ENCODE measurements at regions not wholly inside any gene's neighbourhood (a gene's known extent, or its start where the extent isn't known, plus 50 kb on each side); places are given as distances from the start of the nearest gene placed in this dataset.
"Not testable (repeated sequence)": the region's sequence is repeated elsewhere in the genome, so short reads cannot be mapped to it uniquely, and the experiment has no call there.

DNA sequence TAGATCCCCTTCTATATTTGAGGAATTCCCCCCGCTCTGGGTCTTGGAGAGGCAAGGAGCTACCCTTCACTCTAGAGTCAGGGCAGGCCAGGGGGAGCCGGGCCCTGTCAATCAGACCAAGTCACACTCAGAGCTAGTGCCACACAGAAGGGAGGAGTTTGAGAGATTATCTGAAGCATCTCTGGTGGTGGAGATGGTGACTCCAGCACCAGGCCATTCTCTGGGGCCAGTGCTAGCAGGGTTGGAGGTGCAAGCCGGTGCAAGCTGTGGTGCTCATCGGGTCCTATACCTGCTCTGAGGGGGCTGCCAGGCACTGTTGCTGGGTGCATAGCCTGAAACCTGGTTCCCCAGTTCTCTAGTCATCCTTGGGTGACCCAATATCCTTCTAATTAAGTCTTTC is 201.2 kb downstream of the COPRS start:
- in situ Hi-C loops (cut with HindIII; ENCODE audit: low pct_unique_long_range_greater_than_20kb, low sequenced_read_pairs) = no loop called here
- DNase-seq (ENCODE audit: low read depth) = no peak

DNA sequence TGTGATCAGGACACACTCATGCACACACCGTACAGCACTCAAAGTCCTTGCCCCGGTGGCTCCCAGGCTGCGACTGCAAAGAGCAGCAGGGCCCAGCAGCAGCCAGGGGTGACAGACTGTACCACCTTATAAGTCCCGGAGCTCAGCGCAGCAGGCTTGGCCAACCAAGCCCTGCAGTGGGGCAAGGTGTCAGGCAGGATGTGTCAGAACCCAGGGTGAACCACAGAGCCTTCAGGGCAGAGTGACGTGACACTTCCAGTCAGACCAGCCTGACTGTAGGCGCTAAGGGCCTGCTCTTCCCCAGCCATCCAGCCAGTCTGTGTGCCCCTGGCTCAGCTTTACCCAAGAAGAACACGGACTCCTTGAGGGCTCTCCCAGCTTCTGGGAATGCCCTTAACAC is 204.1 kb downstream of the COPRS start:
- no peak for DNase-seq (ENCODE audit: low read depth)
- in situ Hi-C loops (cut with HindIII; ENCODE audit: low pct_unique_long_range_greater_than_20kb, low sequenced_read_pairs) = no loop called here

DNA sequence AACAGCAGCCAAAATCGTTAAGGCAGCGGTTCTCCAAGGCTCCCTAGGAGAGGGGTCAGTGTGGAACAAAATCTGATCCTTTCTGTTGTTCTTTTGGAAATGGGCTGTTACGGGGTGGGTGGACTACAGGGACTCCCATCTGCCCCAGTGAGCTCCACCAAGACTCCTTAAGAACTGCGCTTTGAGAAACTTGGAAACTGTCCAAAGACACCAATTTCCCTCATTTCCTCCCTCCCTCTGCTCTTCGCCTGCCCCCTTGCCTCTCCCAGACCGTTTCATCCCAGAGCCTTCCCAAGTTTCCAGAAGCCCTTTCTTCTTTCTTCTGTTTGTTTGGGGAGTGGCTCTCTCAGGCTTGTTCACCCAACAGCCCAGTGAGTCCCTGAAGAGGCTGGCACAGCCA is 205.4 kb downstream of the COPRS start:
- DNase-seq (ENCODE audit: low read depth) = no peak
- in situ Hi-C loops (cut with HindIII; ENCODE audit: low pct_unique_long_range_greater_than_20kb, low sequenced_read_pairs) = no loop called here

DNA sequence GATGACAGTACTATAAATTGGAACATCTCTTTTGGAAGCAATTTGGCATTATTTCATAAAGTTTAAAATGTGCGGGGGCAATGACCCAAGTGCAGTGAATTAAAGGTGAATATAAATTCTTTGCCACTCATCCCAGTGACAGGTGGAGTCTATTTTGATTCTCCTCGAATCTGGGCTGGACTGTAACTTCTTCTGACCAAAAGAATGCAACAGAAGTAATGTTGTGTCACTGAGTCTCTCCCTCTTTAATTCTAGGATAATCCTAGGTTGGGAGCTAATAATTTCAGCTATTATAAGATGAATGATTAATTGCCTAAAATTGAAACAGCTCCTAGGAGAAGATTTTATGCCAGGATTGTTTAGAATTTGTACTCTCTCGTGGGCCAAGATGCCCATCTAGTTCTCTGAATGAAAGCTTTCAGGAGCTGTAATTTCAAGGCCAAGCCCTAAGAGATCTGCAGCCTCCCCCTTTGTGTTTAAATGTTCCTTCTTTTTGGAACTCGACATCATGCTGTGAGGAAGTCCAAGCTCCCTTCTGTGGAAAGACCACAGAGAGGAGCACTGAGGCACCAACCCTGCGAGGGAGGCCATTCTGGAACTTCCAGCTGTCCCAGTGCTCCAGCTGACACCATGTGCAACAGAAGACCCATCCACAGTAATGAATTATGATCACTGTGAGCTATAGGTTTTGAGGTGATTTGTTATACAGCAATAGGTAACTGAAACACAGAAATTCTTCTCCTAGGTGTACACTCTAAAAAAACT is 208.1 kb downstream of the COPRS start:
- in situ Hi-C loops (cut with HindIII; ENCODE audit: low pct_unique_long_range_greater_than_20kb, low sequenced_read_pairs) = no loop called here
- DNase-seq (ENCODE audit: low read depth) = no peak

DNA sequence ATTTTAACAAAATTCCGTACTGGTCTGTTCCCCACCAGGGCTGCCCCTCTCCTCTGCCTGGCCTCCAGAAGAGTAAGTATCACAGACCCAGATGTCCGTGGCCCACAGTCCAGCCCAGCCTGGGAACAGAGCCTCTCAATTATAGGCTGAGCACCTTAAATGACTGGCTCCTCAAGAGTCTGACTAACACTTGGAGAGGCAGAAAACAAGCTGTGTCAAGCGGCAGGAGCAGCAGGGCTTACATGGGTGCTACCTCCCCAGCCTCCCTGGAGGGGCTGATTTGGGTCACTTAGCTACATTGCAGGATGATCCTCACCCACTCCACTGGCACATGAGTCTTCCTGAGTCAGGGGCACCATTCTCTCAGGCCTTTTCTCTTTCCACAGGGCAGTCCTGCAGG is 209.7 kb downstream of the COPRS start:
- DNase-seq (ENCODE audit: low read depth) = no peak
- in situ Hi-C loops (cut with HindIII; ENCODE audit: low pct_unique_long_range_greater_than_20kb, low sequenced_read_pairs) = no loop called here

DNA sequence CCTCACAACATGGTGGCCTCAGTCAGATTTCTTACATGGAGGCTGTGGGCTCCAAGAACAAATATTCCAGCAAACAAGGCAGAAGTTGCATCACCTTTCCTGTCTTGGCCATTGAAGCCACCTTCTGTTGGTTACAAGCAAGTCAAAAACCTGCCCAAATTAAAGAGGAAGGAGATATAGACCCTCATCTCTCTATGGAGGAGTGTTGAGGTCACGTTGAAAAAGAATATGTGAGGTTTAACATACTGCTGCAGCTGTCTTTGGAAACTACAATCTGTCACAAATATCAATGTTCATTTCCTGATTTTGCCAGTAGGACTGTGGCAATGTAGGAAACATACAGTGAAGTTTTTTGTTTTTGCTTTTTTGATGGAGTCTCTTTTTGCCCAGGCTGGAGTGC is 211.4 kb downstream of the COPRS start:
- no peak for DNase-seq (ENCODE audit: low read depth)

DNA sequence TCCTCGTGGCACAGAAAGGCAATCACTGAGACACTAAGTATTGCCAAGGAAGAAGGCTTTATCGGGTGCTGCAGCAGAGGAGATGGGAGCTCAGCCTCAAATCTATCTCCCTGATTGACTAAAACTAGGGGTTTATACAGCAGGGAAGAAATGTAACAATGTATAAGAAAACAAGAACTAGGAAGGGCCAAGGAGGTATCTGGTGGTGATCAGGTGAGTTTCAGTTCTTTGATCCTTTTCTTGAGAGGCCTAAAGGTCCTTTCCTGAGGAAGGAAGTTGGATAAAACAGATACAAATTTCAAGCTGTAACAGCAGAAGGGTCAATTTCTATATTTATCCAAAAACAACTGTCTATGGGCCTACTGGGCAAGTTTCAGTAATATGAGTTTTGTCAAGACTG is 212.4 kb downstream of the COPRS start:
- DNase-seq (ENCODE audit: low read depth) = no peak

More for the DNA sequence above, 211.4 kb downstream of the COPRS start:
- in situ Hi-C loops (cut with HindIII; ENCODE audit: low pct_unique_long_range_greater_than_20kb, low sequenced_read_pairs) = no loop called here

DNA sequence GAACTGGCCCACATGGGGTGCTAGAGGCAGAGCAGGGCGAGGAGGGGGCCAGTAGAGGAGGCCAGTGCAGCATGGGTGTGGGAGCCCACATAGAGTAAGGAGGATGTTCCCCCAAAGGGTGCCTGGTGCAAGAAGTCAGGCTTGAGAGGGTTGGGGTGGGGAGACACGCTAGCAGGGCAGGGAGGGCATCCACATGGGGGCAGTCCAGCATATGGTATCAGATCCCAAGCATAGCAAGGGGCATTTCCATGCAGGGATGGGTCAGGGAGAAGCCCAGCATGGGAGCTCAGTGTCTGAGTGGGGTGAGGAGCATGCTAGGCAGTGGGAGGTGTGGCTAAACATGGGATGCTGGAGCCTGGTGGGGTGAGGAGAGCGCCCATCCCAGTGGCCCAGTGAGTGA is 213.7 kb downstream of the COPRS start:
- DNase-seq (ENCODE audit: low read depth) = no peak
- in situ Hi-C loops (cut with HindIII; ENCODE audit: low pct_unique_long_range_greater_than_20kb, low sequenced_read_pairs) = no loop called here

More for the DNA sequence above, 212.4 kb downstream of the COPRS start:
- in situ Hi-C loops (cut with HindIII; ENCODE audit: low pct_unique_long_range_greater_than_20kb, low sequenced_read_pairs) = no loop called here

DNA sequence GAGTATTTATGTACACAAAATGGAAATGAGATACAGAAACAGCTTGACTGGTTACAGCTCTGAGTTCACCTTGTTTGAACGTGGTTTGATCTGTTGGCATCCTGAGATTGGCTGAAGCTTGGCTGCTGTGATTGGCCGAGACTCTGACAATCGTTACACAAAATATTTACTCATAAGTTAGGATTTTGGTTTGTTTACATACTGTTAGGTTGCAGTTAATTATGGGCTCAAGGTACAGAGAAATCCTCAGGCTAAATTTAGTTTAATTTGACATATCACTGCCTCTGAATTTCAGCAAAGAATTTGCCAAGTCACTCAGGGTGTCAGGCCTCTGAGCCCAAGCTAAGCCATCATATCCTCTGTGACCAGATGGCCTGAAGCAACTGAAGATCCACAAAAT is 227.3 kb downstream of the COPRS start:
- in situ Hi-C loops (cut with HindIII; ENCODE audit: low pct_unique_long_range_greater_than_20kb, low sequenced_read_pairs) = no loop called here
- DNase-seq (ENCODE audit: low read depth) = no peak

DNA sequence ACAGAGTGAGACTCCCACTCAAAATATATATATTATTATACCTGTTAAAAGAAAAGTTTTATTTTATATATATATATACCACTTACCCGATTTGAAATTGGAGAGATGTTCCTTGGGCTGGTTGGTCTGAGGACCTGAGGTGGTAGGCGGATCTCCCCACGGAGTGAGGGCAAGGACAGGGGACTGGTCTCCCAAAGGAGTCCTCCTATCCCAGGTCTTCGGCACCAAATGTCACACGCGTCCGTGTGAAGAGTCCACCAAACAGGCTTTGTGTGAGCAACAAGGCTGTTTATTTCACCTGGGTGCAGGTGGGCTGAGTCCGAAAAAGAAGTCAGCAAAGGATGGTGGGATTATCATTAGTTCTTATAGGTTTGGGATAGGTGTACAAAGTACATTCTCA is 228.2 kb downstream of the COPRS start:
- DNase-seq (ENCODE audit: low read depth); in situ Hi-C loops (cut with HindIII; ENCODE audit: low pct_unique_long_range_greater_than_20kb, low sequenced_read_pairs): not testable (repeated sequence)

DNA sequence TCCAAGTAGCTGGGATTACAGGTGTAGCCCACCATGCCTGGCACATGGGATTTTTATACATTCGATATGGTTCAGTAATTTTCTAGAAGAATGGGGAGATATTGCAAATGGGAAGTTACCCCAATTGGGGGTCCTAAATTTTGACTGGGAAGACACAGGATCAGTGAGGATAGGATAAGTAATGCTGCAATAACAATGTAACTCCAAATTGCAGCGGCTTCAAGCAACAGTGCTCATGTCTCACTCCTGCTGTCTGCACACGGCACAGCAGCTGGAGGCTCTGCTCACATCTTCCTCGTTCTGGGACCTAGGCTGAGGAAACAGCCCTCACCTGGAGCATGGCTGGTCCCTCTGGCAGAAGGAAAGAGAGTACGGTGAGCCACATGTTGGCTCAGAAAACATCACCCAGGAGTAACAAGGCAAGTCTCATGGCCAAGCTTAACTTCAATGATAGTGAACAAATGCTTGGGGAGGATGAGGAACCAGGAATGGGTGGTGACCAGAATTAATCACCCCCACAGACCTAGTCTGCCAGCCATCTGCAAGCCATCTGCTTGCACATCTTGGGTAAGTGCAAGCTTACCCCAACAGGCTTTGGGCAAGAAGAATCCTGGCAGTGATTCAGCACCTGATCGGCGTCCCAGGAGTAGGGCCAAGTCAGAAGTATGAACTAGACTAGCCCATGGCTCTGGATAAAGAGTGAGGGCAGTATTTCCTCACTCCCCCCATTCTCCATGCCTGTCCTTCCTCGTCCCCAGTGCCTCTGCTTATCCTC is 229.2 kb downstream of the COPRS start:
- no peak for DNase-seq (ENCODE audit: low read depth)
- in situ Hi-C loops (cut with HindIII; ENCODE audit: low pct_unique_long_range_greater_than_20kb, low sequenced_read_pairs) = no loop called here

DNA sequence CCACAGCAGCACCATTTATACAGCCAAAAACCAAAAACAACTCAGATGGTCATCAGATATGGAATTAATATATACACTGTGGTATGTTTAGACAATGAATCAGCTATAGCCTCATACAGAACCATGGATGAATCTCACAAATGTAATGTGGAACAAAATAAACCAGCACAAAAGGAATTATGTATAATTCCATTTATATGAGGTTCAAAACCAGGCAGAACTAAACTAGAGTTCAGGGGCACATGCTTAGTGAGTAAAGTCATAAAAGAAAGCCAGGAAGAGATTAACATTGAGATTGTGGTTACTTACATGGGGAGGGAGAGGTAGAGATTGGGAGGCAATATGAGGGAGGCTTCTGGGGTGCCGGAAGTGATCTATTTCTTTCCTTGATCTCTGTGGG is 231.1 kb downstream of the COPRS start:
- DNase-seq (ENCODE audit: low read depth) = no peak
- in situ Hi-C loops (cut with HindIII; ENCODE audit: low pct_unique_long_range_greater_than_20kb, low sequenced_read_pairs) = no loop called here

DNA sequence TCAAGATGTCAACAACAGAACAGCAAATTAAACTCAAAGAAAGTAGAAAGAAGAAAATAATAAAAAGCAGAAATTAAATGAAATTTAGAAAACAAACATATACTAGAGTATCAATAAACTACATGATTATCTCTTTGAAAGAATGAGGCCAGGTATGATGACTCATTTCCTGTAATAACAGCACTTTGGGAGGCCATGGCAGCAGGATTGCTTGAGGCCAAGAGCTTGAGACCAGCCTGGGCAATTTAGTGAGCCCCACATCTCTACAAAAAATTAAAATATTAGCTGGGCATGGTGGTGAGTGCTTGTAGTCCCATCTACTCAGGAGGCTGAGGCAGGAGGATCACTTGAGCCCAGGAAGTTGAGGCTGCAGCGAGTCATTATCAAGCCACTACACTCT is 232.5 kb downstream of the RAB11FIP4 start:
- no peak for DNase-seq (ENCODE audit: low read depth)
- in situ Hi-C loops (cut with HindIII; ENCODE audit: low pct_unique_long_range_greater_than_20kb, low sequenced_read_pairs) = no loop called here

DNA sequence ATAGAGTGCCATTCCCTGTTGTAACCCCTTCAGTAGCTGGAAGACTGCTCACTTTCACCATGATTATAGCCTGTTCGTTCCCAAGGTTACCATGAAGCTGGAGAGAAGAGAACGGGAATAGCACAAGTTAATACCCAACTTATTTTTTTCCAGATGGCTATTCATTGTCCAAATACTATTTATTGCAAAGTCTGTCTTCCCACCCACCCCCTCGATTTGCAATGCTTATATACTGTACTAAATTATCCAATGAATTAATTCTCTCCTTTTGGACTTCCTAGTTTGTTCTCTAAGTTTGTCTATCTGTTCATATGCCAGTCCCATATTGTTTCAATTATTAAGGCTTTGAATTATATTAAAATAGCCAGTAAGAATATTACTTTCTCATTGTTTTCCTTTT is 231.0 kb downstream of the RAB11FIP4 start:
- in situ Hi-C loops (cut with HindIII; ENCODE audit: low pct_unique_long_range_greater_than_20kb, low sequenced_read_pairs) = no loop called here
- no peak for DNase-seq (ENCODE audit: low read depth)

DNA sequence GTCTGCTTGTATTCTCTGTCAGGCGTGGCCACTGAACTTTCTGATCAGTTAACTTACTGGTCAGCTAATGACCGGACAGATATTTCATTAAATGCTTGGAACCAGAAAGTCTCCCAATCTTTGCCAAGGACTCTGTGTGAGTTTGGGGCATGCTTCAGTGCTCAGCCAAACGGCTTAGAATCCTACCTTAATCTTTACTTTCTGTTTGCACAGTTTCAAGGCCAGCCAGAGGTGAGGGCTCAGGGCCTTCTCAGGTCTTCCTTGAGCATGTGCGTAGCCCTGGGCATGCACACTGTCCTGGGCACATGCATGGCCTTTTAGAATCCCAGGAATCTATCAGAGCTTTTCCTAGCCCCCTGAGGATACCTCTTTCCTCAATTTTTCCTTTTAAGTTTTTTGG is 230.1 kb downstream of the RAB11FIP4 start:
- in situ Hi-C loops (cut with HindIII; ENCODE audit: low pct_unique_long_range_greater_than_20kb, low sequenced_read_pairs) = no loop called here
- no peak for DNase-seq (ENCODE audit: low read depth)

DNA sequence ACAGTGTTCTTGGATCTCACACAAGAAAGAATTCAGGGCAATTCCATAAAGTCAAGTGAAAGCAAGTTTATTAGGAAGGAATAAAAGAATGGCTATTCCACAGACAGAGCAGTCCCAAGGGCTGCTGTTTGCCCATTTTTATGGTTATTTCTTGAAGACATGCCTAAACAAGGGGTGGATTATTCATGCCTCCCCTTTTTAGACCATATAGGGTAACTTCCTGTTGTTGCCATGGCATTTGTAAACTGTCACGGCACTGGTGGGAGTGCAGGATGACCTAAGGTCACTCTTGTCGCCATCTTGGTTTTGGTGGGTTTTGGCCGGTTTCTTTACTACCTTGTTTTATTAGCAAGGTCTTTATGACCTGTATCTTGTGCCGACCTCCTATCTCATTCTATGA is 219.6 kb downstream of the RAB11FIP4 start:
- DNase-seq (ENCODE audit: low read depth); in situ Hi-C loops (cut with HindIII; ENCODE audit: low pct_unique_long_range_greater_than_20kb, low sequenced_read_pairs): not testable (repeated sequence)

DNA sequence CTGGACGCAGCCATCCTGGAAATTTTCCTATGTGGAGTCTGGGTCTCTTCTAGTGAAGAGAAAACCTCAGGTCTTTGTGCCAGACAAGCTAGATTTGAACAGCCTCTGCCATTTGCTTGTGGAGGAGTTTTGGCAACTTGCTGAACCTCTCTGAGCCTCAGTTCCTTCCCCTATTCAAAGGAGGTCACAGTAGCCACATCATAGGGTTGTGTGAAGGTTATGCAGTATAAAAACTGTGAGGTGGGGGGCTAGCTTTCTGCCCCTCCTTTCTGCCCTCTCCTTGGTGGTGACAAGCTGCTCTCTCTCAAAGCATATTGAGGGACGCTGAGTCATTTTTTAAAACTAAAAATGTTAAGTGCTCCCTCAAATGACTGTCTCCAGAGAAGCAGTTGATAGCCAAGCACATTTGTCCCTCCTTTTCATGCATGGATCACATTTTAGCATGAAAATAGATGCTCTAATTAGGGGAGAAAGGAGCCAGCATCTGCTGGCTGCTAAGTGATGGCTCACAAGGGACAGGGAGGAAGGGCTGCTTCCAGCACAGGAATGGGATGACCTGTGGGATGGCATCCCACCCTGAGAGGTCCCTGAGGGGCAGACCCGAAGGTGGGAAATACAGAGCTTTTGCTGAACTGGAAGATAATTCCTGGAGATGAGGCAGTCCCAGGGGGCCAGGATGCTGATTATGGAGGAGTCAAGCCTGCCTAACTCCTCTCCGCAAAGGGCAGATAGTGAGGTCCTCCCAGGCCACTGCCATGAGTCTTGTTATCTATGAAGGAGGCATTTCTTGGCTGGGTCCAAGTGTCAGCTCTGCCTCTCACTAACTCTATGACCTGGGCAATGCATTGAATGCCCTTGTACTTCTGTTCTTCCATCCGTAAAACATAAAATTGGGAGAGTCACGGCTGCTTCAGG is 218.8 kb downstream of the RAB11FIP4 start:
- in situ Hi-C loops (cut with HindIII; ENCODE audit: low pct_unique_long_range_greater_than_20kb, low sequenced_read_pairs) = no loop called here
- no peak for DNase-seq (ENCODE audit: low read depth)

DNA sequence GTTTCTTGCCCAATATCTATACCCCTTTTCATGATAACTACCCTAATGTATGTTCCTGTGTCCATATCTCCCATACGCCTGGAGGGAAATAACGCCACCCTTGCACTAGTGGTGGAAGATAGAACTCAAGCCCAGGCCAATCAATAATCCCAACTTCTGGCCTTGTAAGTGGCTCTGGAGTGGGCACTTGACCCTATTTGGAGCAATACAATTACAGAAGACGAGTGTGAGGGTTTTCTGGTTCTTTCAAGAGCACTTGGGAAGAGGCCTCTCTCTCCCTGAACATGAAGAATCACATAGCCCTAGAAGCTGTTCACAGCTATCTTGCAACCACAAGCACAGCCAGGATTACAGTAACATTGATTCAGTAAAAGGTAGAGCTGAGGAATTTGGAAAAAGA is 217.9 kb downstream of the RAB11FIP4 start:
- no peak for DNase-seq (ENCODE audit: low read depth)
- in situ Hi-C loops (cut with HindIII; ENCODE audit: low pct_unique_long_range_greater_than_20kb, low sequenced_read_pairs) = no loop called here

Measured in Caki2 (cell line).